HuH-7.5 (cell line): ENCODE measurements at regions not wholly inside any gene's neighbourhood (a gene's known extent, or its start where the extent isn't known, plus 50 kb on each side); places are given as distances from the start of the nearest gene placed in this dataset.

Source experiments
- DNase-seq: peaks from one replicate; pipeline ENCODE4 v3.0.0; 2011; ENCODE audit warnings: low spot score

- DNase-seq, result no peak
Observed at GRCh38 chr16:73151225-73151624, 103.3 kb upstream of the ZFHX3 start.

- no peak for DNase-seq
Observed at GRCh38 chr16:73150786-73151185, 102.9 kb upstream of the ZFHX3 start.

- DNase-seq, result no peak
Observed at GRCh38 chr16:73149334-73149733, 101.4 kb upstream of the ZFHX3 start.

- no peak for DNase-seq
Observed at GRCh38 chr16:73147958-73148357, 100.0 kb upstream of the ZFHX3 start.

GRCh38 chr16:73145166-73145880 is 97.4 kb upstream of the ZFHX3 start:
- DNase-seq, result no peak

GRCh38 chr16:73143576-73144422 is 95.9 kb upstream of the ZFHX3 start:
- no peak for DNase-seq

- DNase-seq, result no peak
Observed at GRCh38 chr16:73143002-73143401, 95.1 kb upstream of the ZFHX3 start.

- DNase-seq, result no peak
Observed at GRCh38 chr16:73142053-73142854, 94.3 kb upstream of the ZFHX3 start.

- DNase-seq, result no peak
Observed at GRCh38 chr16:73140929-73141328, 93.0 kb upstream of the ZFHX3 start.

GRCh38 chr16:73131156-73131862 is 83.4 kb upstream of the ZFHX3 start:
- no peak for DNase-seq

GRCh38 chr16:73129455-73129854 is 81.5 kb upstream of the ZFHX3 start:
- no peak for DNase-seq

GRCh38 chr16:73126525-73126853 is 78.6 kb upstream of the ZFHX3 start:
- DNase-seq, result peak; percentile 41

GRCh38 chr16:73125850-73126524 is 78.1 kb upstream of the ZFHX3 start:
- no peak for DNase-seq

- DNase-seq, result no peak
Observed at GRCh38 chr16:73124665-73125375, 76.9 kb upstream of the ZFHX3 start.

- DNase-seq, result no peak
Observed at GRCh38 chr16:73124097-73124652, 76.2 kb upstream of the ZFHX3 start.

- DNase-seq, result no peak
Observed at GRCh38 chr16:73122604-73123391, 74.9 kb upstream of the ZFHX3 start.

GRCh38 chr16:73116576-73116975 is 68.6 kb upstream of the ZFHX3 start:
- no peak for DNase-seq

- no peak for DNase-seq
Observed at GRCh38 chr16:73113336-73113735, 65.4 kb upstream of the ZFHX3 start.

- DNase-seq, result no peak
Observed at GRCh38 chr16:73108195-73108963, 60.5 kb upstream of the ZFHX3 start.
